ENCODE measurements at regions not wholly inside any gene's neighbourhood (a gene's known extent, or its start where the extent isn't known, plus 50 kb on each side); places are given as distances from the start of the nearest gene placed in this dataset.

- TF ChIP-seq, protein P1, sequence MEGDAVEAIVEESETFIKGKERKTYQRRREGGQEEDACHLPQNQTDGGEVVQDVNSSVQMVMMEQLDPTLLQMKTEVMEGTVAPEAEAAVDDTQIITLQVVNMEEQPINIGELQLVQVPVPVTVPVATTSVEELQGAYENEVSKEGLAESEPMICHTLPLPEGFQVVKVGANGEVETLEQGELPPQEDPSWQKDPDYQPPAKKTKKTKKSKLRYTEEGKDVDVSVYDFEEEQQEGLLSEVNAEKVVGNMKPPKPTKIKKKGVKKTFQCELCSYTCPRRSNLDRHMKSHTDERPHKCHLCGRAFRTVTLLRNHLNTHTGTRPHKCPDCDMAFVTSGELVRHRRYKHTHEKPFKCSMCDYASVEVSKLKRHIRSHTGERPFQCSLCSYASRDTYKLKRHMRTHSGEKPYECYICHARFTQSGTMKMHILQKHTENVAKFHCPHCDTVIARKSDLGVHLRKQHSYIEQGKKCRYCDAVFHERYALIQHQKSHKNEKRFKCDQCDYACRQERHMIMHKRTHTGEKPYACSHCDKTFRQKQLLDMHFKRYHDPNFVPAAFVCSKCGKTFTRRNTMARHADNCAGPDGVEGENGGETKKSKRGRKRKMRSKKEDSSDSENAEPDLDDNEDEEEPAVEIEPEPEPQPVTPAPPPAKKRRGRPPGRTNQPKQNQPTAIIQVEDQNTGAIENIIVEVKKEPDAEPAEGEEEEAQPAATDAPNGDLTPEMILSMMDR (conservative IDR thresholded peaks at IDR 0.05; ENCODE audit: low read depth, low read length), result no peak
- no peak for TF ChIP-seq EZH2 (IDR thresholded peaks at IDR 0.05; ENCODE audit: borderline replicate concordance, low read depth, low read length, poor library complexity, severe bottlenecking)
Observed at GRCh38 chr1:43015269-43015668, 56.6 kb upstream of the SLC2A1 start.
